ENCODE measurements at regions not wholly inside any gene's neighbourhood (a gene's known extent, or its start where the extent isn't known, plus 50 kb on each side); places are given as distances from the start of the nearest gene placed in this dataset.

DNA sequence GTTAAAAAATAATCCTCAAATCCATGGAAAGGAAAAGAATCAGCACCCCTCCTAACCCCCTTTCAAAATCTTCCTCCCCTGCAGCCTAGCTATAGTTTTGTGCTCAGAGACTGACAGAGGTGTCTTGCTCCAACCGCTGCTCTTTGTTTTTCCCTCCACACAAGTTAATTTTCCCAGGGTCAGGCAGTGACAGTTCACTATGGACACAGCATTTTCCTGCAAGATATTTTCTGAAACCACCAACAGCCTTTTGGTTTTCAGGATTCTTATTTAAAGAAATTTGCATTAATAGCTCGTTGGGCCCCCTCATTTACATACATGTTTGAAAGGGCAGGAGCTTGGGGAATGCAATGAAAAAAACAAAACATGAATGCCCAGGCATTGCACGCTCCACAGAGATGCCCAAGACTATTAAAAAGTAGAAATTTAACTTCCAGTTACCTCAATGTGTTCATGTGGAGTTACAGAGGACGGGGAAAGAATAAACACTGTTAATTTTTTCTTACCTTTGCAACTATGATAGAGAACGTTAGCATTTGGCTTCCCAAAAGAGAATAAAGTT is 71.4 kb upstream of the CXCR4 start:
- ATAC-seq: no peak
- CTCF ChIA-PET: no interaction called here
- TF ChIP-seq POLR2AphosphoS5 (IDR thresholded peaks at IDR 0.05; ENCODE audit: low read depth, low read length): no peak
- no peak for TF ChIP-seq SIN3A (IDR thresholded peaks at IDR 0.05; ENCODE audit: borderline replicate concordance, insufficient read depth, low read depth, low read length)
- TF ChIP-seq, protein P1, sequence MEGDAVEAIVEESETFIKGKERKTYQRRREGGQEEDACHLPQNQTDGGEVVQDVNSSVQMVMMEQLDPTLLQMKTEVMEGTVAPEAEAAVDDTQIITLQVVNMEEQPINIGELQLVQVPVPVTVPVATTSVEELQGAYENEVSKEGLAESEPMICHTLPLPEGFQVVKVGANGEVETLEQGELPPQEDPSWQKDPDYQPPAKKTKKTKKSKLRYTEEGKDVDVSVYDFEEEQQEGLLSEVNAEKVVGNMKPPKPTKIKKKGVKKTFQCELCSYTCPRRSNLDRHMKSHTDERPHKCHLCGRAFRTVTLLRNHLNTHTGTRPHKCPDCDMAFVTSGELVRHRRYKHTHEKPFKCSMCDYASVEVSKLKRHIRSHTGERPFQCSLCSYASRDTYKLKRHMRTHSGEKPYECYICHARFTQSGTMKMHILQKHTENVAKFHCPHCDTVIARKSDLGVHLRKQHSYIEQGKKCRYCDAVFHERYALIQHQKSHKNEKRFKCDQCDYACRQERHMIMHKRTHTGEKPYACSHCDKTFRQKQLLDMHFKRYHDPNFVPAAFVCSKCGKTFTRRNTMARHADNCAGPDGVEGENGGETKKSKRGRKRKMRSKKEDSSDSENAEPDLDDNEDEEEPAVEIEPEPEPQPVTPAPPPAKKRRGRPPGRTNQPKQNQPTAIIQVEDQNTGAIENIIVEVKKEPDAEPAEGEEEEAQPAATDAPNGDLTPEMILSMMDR (IDR thresholded peaks at IDR 0.05): no peak
- TF ChIP-seq, protein P2, sequence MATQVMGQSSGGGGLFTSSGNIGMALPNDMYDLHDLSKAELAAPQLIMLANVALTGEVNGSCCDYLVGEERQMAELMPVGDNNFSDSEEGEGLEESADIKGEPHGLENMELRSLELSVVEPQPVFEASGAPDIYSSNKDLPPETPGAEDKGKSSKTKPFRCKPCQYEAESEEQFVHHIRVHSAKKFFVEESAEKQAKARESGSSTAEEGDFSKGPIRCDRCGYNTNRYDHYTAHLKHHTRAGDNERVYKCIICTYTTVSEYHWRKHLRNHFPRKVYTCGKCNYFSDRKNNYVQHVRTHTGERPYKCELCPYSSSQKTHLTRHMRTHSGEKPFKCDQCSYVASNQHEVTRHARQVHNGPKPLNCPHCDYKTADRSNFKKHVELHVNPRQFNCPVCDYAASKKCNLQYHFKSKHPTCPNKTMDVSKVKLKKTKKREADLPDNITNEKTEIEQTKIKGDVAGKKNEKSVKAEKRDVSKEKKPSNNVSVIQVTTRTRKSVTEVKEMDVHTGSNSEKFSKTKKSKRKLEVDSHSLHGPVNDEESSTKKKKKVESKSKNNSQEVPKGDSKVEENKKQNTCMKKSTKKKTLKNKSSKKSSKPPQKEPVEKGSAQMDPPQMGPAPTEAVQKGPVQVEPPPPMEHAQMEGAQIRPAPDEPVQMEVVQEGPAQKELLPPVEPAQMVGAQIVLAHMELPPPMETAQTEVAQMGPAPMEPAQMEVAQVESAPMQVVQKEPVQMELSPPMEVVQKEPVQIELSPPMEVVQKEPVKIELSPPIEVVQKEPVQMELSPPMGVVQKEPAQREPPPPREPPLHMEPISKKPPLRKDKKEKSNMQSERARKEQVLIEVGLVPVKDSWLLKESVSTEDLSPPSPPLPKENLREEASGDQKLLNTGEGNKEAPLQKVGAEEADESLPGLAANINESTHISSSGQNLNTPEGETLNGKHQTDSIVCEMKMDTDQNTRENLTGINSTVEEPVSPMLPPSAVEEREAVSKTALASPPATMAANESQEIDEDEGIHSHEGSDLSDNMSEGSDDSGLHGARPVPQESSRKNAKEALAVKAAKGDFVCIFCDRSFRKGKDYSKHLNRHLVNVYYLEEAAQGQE (IDR thresholded peaks at IDR 0.05; ENCODE audit: insufficient read depth in 1 of 2, low read depth in 2 of 2, low read length in 1 of 2): no peak
- TF ChIP-seq TCF7L2 (IDR thresholded peaks at IDR 0.05; ENCODE audit: low read depth, low read length): no peak
- H3K27me3 ChIP-seq (ENCODE audit: control insufficient read depth, insufficient read depth, low read length): no peaks in the 10 kb centered on the region
- POLR2A ChIA-PET: no interaction called here
- in situ Hi-C loops (cut with HindIII; ENCODE audit: low pct_unique_long_range_greater_than_20kb, low sequenced_read_pairs) (no loop called here), intact Hi-C loops (cut with micrococcal nuclease; ENCODE audit: unreplicated experiment) (no loop called here)
- no peaks in the 10 kb centered on the region for H3K36me3 ChIP-seq (ENCODE audit: control insufficient read depth, insufficient read depth, low read length)
- no peak overlapping the region for H3K4me3 ChIP-seq (ENCODE audit: low read depth in 2 of 2, low read length in 2 of 2)
- DNase-seq (ENCODE audit: low read depth, low spot score): no peak
- H3K27ac ChIP-seq (ENCODE audit: low read length): no peak overlapping the region
- H3K9me3 ChIP-seq (ENCODE audit: control insufficient read depth, insufficient read depth, low read depth, low read length): no peaks in the 10 kb centered on the region
- H3K4me1 ChIP-seq (ENCODE audit: control insufficient read depth, insufficient read depth, low read length): no peaks in the 10 kb centered on the region
- BruUV-seq (replicated peaks): no TSS peak

DNA sequence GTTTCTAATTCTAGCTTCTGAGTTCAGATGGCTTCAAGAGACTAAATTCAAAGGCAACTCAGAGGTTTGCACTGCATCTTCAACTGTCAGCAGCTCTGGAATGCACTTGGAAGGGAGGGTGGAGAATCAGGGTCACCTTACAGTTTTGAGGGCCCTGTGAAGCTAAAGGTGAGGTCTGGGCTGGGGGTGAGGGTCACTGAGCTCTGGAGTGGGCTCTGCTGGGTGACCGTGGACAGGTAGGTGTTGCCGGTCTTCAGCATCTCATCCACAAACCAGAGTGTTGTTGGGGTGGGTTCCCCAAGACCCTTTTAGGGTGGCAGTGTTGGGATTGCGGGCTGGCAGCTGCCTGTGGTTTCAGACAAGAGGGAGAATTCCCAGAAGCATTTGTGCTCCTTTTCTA is 70.1 kb upstream of the CXCR4 start:
- Histone ChIP-seq H3K27ac (ENCODE audit: low read length) (no peak overlapping the region), H3K9me3 (ENCODE audit: control insufficient read depth, insufficient read depth, low read depth, low read length) (no peaks in the 10 kb centered on the region), H3K27me3 (ENCODE audit: control insufficient read depth, insufficient read depth, low read length) (no peaks in the 10 kb centered on the region), H3K4me1 (ENCODE audit: control insufficient read depth, insufficient read depth, low read length) (no peaks in the 10 kb centered on the region), H3K4me3 (ENCODE audit: low read depth in 2 of 2, low read length in 2 of 2) (no peak overlapping the region), H3K36me3 (ENCODE audit: control insufficient read depth, insufficient read depth, low read length) (no peaks in the 10 kb centered on the region)
- DNase-seq (ENCODE audit: low read depth, low spot score) (no peak), ATAC-seq (no peak)
- ChIA-PET CTCF (no interaction called here), POLR2A (no interaction called here)
- in situ Hi-C loops (cut with HindIII; ENCODE audit: low pct_unique_long_range_greater_than_20kb, low sequenced_read_pairs) (no loop called here), intact Hi-C loops (cut with micrococcal nuclease; ENCODE audit: unreplicated experiment) (no loop called here)
- BruUV-seq (replicated peaks): no TSS peak
- TF ChIP-seq, protein P2 (IDR thresholded peaks at IDR 0.05; ENCODE audit: insufficient read depth in 1 of 2, low read depth in 2 of 2, low read length in 1 of 2): no peak
- TF ChIP-seq, protein P1 (IDR thresholded peaks at IDR 0.05): no peak
